SHP77 (cell line): ENCODE measurements at regions not wholly inside any gene's neighbourhood (a gene's known extent, or its start where the extent isn't known, plus 50 kb on each side); places are given as distances from the start of the nearest gene placed in this dataset.
A peak's percentile ranks its signal among the peaks of the same experiment; 100 is the strongest.

Experiments used
- DNase-seq, 2 experiments: peaks; one replicate each; lab custom pipeline; 2025; lab: John Stamatoyannopoulos, UW

DNA sequence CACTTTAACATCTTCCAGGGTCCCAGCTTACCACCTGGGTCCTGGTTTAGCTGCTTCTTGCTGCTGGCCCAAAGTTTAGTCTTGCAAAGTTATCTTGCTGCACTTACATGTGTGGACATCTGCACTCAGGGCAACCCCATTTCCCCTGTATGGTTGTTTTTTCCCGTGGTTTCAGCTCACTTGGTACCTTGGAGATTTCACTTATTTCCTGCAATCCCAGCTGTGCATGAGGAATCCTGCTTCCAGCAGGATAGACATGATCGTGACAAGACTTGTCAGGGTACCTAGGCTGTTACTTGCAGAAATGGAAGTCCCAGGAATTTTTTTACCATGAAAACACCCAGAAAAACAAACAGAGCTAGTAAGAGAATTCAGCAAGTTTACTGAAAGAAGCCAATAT lies 95.9 kb upstream of the LEP start:
- DNase-seq, result no peak

DNA sequence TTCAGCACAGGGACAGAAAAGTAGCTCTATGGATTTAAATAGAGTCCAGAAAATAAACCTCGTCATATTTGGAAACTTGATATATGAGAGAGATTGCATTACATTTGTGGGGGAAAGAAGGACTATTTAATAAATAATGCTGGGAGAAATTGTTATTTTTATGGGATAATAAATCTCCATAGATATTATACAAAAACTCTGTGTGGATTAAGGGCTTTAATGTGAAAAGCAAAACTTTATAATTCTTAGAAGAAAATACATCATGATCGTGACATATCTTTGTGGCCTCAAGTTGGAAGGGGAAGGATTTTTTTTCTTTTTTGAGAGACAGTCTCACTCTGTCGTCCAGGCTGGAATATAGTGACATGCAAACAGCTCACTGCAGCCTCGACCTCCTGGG lies 95.0 kb upstream of the LEP start:
- no peak for DNase-seq

GRCh38 chr7:128148676-128149075 lies 92.4 kb upstream of the LEP start:
- peak; percentile 8 to 20 for DNase-seq

DNA sequence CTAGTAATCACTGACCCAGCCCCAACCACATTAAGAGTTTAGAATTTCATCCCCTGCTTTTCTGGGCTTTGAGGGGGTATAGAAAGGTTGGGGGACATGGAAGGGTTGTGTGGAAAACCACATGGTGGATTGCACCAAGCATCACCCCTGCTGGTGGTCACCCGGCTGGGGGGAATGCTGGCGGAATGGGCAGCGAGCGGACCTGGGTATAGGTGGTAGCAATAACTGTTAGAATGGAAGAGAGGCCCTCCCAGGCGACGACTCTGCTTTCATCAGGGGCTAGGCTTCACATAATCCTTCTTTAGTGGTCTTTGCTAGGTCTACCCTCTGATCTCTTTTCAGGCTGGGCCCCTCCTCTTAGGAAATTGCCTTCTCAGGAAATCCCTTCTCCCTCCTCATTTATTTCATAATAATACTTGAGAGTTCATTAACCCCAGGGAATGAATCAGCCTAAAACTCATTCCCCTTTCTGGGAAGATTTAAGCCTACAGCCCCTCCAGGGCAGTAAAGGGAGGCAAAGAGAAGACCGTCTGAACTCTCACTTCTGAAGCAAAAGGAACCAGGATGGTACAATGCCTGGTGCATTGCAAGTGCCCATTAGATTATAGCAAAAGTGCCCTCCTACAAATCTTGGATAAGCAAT lies 90.7 kb upstream of the LEP start:
- DNase-seq, result no peak

DNA sequence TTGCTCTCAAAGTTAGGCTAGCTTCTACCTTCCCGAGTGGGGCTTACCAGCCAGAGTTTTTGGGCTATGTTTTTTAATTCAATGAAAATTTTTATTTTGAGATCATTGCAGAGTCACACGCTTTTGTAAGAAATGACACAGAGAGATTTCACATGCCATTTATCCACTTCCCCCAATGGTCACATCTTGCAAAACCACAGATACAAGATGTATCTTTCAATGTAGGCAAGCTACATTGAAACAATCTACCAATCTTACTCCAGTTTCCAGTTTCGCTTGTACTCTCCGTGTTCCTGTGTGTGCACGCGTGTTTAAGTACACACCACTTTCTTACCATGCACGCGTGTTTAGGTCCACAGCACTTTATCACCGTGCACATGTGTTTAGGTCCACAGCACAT lies 89.4 kb upstream of the LEP start:
- DNase-seq, result no peak

- no peak for DNase-seq
Measured at GRCh38 chr7:128152721-128153120, 88.4 kb upstream of the LEP start.

- no peak for DNase-seq
Measured at GRCh38 chr7:128153436-128153835, 87.6 kb upstream of the LEP start.

DNA sequence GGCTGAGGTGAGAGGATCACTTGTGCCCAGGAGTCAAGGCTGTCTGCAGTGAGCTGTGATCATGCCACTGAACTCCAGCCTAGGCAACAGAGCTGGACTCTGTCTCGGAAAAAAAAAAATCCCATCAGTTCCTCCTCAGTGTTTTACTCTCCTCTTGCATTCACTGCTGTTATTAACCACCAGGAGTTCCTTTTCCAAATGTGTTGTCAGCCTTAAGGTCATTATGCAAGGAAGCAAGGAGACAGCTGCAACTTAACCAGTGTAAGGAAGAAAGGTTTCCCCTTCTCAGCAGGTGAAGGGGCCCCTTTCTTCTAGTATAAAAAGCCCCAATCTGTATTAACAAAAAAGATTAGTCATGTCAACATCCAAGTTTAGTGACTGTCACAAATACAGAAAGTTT lies 86.6 kb upstream of the LEP start:
- no peak for DNase-seq

GRCh38 chr7:128155100-128155740 lies 85.9 kb upstream of the LEP start:
- peak; percentile 4 to 42 for DNase-seq

DNA sequence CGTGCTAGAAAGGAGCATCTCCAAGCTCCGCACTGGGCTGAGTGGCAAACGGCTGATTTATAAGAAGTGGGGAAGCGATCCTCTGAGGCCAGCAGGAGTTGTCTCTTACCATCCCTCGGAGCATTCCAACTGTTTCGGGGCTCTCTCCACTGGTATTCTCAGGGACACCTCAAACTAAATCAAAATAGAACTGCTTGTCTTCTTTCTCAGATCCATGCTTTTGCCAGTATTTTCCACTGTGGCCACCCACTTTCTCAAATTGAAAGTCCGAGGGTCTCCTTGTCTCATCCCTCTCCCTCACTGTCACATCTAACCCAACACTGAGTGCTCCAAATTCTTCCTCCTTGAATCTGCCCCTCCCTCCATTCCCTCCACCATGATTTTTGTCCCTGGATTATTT lies 83.2 kb upstream of the LEP start:
- no peak for DNase-seq

- DNase-seq, result no peak
Measured at GRCh38 chr7:128158370-128158769, 82.7 kb upstream of the LEP start.

DNA sequence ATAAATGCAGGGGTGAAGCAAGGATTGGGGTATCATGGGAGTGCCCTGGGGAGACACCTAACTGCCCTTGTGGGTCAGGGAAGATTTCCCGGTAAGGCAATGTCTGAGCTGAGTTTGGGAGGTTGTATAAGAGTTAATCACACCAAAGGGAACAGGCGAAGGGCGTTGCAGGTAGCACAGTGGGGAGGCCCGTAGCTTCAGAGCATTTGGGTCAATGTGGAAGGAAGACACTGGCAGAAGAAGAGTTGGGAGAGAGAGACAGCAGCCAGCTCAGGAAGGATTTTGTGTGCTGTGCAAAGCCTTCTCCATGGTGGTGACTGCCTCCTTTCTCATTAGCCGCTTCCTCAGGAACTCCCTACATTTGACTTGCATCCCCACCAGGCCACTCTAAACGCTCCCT lies 80.8 kb upstream of the LEP start:
- no peak for DNase-seq

- DNase-seq, result no peak
Measured at GRCh38 chr7:128161466-128162125, 79.5 kb upstream of the LEP start.

DNA sequence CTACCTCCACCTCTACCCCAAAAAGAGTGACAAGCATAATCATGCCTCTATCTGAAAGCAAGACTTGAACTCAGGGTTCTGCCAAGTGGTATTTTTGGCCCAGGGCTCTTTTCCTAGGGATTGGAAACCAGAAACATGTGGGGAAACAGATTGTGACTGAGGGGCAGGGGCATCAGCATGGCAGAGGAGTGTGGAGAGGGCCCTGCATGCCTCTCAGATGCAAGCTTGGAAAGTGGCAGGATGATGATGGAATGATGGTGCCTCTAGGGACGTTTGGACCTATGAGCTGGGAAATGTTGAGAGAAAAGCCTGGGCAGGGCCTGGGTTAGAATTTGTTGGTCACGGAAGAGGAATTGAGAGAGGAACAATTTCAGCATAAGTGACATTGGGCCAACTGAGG lies 78.4 kb upstream of the LEP start:
- DNase-seq, result no peak

DNA sequence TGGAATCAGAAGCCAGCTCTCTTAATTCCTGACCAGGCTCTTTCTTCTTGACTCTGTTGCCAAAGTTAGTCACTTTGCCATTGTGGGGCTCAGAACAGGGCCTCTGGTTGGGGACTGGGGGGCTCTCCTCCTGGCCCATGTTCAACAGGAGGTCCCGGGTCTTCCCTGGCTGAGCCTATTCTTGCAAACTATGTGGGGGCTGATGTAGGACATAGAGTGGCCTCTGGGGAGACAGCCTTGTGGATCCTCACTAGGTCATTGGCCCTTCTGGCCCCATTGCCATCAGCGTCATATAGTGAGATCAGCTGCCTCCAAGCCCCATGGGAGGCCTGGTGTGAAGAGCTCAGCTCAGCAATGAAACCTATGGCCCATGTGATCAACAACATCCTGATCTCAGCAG lies 77.6 kb upstream of the LEP start:
- DNase-seq, result no peak

DNA sequence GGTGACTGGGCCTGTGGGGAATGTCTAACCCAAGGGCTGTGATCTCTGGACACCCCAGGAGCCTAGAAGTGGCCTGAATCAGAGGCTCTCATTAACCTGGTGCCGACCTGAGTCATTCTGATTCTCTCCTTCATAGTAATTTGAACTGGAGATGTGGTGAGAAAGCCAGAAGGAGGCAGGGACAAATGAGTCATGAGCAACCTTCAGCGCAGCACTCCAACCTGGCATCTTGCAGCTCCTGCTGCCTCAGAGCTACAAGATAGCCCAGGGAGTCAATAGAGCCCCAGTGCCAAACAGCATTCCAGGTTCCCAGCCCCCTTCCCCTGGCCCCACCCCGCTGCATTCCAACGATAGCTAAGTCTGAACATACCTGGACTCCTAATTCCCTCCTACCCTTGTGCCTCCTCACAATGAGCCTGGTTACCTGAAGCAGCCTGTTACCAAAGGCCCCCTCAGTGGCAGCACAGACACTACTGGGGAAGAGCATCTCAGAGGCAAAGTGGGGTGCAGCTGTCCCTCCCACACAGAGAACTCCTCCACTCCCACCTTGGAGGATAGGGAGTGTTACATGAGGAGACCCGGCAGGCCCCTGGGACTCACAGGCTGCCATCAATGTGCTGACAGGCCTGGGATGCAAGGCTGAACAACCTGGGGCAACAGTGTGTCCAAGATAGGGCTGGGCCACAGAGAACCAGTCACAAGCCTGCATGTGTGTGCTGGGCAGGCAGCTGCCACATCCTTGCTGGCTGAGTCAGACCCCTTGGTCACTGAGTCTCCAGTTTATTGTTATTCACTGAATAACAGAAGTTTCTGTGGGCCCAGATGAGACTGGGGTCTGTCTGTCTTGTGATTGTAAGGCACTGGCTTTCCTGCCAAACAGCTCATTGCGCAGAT lies 76.8 kb upstream of the LEP start:
- no peak for DNase-seq

DNA sequence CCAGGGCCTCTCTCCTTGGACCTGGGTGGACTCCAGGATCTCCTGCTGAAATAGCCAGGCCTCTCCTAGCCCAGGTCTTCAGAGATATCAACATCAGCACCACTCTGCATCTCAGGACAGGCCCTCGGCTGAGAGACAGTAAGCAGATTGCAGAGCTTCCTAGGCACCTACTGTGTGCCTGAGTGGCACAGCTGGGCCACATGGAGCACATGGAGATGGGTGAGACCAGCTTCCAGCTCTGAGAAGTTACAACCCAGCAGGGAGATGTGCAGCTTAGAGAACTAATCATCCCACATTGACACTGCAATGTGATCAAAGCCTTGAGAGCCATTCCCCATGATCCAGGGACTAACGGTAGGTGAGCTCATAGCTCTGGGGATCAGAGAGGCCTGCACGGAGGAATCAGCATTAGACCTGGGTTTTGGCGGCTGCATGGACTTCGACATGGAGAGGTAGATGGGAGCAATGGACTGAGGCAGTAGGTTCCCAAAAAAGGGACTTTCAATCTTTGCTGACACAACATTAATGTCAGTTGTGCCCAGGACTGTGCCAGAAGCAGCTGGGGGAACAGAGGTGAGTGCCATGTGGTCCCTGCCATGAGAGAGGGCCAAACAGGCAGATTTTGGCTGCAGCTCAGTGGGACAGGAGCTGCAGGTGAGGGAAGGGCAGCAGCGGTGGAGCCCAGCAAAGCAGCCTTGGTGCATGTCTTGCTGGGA lies 76.0 kb upstream of the LEP start:
- DNase-seq, result no peak

DNA sequence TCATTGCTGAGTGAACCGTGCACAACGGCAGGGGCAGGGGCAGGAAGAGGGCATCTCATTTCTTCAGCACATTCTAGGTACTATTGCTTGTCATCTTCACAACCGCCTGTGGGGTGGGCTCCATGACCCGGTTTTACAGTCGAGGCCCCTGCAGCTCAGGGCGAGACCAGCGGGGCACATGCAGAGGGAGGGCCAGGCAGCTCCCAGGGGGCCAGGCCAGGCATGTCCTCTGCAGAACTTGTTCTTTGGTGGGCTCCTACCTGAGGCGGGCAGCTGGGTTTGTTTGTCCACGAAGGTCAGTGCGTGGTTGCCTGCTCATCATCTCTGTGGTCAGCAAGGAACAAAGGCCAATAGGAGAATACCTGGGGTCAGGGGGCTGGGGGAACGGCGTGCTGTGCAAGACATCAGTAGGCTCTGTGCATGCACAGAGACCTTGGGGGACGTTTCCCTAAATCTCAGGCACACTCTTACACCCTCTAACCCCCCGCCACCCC lies 75.1 kb upstream of the LEP start:
- no peak for DNase-seq

GRCh38 chr7:128166603-128167041 lies 74.5 kb upstream of the LEP start:
- peak in 1 of 2 experiments; percentile 29 for DNase-seq

GRCh38 chr7:128167042-128167701 lies 73.9 kb upstream of the LEP start:
- peak; percentile 85 to 87 for DNase-seq
